ENCODE measurements at regions not wholly inside any gene's neighbourhood (a gene's known extent, or its start where the extent isn't known, plus 50 kb on each side); places are given as distances from the start of the nearest gene placed in this dataset.
"Not testable (repeated sequence)": the region's sequence is repeated elsewhere in the genome, so short reads cannot be mapped to it uniquely, and the experiment has no call there.

DNA sequence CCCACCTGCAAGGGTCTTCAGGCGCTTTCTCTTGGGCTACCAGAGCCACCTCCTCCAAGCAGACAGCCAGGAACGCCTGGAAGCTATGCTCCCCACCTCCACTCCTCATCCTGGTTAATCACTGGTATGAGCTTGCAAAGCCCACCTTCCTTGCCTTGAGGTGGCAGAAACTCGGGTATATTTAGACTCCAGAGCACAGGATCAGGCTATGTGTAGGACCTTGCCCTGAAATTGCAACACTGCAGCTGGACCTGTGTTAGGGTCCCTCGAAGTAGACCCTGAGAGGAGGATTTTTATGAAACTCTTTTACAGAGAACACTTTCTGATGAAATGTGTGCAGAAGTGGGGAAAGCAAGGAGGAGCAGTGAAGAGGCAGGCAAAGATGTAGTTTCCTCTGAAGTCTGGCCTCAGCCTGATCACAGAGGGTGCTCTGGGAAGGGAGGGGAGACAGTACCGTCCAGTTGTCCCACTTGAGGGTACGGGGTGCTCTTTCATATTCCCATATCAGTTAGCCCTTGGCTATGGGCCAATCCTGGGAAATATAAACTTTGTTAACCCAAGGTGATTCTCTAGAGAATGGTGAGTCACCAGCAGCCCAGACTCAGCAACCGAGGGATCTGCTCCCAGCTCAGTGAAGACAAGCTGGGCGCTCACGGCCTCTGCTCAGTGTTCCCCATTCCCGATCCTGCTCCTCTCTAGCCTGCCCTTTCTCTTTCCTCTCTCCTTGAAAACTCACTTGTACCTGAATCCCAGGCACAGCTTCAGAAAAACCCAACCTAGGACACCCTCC lies 157.9 kb downstream of the UQCRFS1 start:
- peak; percentile 10 for DNase-seq (ENCODE audit: low read depth)

DNA sequence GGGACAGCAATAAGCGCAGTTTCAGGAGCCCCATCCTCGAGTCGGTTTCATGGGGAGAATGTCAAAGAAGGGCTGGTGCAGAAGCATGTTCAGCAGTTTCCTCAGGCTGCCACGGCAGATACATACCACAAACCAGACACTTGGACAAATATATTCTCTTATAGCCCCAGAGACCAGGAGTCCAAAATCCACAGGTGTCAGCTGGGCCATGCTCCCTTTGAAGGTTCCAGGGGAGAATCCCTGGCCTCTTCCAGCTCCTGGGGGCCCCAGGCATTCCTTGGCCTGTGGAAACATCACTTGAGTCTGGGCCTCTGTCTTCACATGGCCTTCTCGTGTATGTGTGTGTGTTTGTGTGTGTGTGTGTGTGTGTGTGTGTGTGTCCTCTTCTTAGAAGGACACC lies 164.1 kb downstream of the UQCRFS1 start:
- DNase-seq (ENCODE audit: low read depth): no peak

DNA sequence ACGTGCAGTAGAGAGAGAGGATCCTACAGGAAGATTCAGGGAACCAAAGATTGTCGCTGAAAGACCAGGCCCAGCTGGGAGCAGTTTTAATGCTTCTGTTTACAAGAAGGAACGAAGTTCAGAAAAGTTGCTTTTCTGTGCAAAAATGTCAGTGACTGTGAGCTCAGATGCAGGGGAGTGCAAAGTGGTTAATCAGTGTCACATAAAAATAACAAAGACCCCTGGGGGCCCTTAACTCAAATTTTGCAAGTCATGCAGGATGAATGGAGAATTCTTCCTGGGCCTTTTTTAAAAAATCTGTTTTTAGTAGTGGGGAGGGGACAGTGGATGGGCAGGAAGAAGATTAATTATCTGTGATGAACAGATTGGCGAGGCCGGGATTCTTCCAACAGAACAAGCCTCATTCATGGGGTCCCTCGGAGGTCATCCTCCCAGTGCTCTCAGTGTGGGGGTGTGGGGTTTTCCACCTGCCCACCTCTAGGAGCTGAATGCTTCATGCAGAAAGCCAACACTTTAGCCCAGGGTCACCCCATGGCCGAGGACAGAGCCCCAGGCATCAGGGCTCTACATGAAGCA lies 167.2 kb downstream of the UQCRFS1 start:
- no peak for DNase-seq (ENCODE audit: low read depth)

DNA sequence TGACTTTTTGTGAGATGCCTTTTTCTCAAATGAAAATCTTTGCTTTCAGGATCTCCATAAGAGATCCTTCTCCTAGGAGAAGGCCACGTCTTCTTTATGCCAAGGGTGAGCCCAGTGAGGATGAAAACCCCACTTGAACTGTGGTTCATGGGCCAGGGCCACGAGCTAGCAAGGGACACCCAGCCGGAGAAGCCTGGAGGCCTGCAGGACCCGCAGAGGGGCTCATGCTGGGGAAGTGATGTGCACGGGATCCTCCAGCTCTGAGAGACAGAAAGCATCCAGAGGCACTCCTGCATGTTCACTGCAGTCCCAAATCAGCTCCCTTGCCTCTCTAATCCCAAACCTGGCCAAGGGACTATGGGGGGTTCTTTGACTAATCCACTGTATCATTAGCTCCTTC lies 168.9 kb downstream of the UQCRFS1 start:
- no peak for DNase-seq (ENCODE audit: low read depth)

DNA sequence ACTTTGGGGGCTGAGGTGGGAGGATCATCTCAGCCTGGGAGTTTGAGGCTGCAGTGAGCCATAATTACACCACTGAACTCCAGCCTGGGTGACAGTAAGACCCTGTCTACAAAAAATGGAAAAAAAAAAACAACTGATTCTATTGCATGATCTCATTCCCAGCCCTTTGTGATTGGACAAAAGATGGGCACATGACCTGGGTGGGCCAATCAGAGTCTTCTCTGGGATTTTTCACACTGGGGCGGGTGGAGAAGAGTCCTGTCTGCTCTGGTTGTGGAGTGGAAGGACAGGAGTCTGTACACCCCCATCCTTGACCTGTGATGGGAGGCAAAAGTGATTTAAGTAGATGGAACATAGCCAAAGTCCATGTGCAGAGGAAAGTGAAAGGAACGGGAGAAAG lies 170.5 kb downstream of the UQCRFS1 start:
- DNase-seq (ENCODE audit: low read depth): no peak

DNA sequence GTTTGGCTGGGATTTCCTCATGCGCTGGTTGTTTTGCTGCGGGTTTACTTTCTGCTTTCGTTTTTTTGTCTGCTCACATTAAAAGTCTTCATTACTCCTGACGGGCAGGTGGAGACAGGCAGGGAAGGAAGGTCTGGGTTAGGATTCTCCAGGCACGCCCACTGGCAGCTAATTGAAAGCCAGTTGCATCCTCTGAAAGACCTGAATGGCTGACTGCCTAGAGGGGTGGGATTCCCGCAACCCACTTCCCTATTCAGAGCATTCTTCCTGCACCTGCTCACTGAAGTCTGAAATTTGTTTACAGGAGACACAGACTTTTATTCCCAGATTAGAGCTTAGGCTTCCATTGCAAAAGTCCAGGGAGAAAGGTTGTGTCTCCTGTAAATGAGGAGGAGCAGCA lies 172.0 kb downstream of the UQCRFS1 start:
- no peak for DNase-seq (ENCODE audit: low read depth)

DNA sequence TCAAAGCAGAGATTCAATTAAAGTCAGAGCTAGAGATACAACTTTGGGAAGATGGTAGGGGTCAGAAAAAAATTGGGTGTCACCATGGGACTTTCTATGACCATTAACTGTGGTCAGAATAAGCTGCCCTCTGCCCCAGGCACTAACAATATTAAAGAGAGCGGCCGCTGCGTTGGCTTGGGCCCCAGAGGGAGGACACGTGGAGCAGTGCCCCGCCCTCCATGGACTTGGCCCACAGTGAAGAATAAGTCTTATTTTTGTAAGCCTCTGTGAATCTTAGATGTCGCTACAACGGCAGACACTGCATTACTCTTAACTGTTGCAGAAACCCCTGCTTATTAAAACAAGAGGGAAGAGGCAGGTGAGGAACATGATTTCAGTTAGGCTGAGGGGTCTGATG lies 172.7 kb downstream of the UQCRFS1 start:
- DNase-seq (ENCODE audit: low read depth): no peak

DNA sequence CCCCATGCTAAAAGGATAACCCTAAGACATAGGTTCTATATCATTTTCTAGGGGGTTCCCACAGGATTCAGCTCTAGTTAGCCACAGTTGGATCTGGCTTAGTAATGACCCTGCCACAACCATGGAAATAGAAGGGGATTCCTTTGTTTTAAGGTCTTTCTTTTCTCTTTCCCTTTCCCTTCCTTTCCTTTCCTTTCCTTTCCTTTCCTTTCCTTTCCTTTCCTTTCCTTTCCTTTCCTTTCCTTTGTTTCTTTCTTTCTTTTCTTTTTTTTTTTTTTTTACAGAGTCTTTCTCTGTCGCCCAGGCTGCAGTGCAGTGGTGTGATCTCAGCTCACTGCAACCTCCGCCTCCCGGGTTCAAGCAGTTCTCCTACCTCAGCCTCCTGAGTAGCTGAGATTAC lies 173.9 kb downstream of the UQCRFS1 start:
- not testable (repeated sequence) for DNase-seq (ENCODE audit: low read depth)

DNA sequence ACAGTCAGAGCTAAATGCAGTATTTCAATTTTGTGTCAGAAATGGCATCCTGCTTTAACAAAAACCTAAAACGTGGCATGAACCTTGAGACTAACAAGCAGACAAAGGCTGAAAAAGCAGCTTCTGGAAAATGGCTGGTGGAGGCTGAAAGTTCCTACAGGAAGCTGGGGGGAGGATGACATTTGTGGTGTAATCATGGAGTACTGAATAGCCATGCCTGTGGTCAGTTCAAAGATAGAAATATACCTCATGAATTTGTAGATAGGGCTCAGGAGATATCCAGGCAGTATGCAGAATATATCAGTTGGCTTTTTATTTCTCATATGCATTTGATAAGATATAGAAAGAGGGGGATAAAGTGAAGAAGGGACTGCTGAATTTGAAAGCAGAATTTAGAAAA lies 181.7 kb downstream of the UQCRFS1 start:
- no peak for DNase-seq (ENCODE audit: low read depth)

DNA sequence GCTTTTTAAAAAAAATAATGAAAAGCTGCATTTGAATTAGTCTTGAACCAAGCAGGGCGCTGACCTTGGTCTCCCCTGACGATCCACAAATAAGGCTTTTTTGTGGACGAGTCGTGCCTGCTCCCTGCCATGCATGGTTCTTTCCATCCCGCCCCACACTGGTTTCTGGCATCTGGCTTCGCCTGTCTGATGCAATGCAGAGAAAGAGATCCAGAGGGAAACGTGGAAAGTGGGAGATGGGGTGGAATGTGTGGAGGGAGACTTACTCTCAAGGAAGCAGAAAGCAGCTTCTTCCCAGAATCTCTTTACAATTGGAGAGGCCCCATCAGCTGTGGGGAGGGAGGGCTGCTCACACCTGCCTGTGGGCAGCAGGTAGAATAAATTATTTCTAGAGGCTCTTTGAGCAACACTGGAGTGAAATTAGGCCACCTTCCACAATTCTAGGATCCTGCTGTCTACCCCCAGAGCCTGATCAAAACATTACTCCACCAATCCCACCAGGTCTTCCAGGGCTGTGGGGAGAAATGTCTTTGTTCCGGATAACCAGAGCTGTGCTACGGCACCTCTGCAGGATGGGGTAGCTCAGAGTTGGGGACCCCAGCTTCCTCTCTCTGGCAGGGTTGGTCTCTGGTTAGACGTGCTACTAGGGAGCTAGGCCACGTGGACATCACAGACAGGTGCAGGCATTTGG lies 183.5 kb downstream of the UQCRFS1 start:
- DNase-seq (ENCODE audit: low read depth): no peak

DNA sequence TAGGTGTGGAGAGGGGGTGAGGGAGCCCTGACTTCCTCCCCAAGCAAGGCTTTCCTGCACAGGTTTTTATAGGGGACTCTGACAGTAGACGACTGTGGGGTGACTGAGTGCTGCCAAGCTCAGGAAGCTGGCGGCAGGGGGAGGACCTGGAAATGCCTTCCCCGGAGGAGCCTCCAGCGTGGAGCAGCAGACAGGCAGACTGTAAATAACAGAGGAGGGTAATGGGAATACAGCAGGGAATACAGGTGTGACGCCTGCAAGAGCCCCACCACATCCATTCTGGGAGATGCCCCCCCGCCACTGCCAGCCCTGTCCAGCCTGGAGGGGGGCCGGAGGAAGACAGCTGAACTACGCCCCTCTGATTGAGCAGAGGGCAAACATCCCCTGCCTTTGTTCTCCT lies 190.4 kb downstream of the UQCRFS1 start:
- DNase-seq (ENCODE audit: low read depth): no peak

DNA sequence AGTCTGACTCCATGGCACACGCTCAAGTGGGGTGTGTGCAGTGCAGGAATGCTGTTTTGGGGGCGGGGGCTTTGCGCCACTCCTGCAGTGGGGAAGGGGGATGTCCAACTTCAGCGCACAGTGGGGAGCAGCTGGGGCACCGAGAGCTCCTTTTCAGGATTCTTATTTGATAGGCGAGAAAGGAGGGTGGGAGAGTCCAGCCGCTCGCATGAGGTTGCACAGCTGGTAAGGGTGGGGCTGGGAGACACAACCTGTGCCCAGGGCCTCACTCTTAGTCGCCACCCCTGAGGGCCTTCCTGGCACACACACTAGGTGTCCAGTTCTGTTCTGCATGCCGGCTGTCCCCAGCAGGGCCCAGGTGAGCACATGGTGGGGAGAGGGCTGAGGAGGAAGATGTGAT lies 190.8 kb downstream of the UQCRFS1 start:
- DNase-seq (ENCODE audit: low read depth): no peak

DNA sequence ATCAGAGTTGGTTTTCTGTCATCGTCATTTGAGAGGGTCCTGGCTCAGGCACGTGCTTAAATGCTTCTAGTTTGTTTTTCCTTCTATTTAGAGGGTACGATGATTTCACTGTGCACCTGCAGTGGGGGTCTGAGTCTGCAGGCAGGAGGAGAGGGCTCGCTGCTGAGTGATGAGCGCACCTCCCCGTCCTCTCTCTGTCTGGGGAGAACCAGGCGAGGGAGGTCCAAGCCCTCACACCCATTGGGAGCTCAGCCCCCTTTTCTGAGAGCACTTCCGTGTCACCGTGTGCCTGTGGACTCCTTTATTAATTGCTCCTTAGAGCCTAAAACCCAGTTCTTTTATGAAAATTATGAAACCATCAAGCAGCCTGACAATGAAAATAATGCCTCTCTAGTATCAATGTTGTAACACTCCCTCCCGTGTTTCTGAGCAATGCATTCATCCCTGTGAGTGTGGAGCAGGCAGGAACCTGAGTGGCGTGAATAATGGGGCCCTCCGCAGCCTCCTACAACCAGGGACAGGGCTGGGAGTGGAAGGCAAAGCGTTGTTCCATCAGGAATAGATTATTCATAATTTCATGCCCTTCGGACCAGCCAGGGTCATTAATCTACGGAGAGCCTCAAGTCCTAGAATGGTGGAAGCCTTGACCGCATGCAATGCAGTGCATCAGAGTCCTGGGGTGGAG lies 191.6 kb downstream of the UQCRFS1 start:
- DNase-seq (ENCODE audit: low read depth): no peak

DNA sequence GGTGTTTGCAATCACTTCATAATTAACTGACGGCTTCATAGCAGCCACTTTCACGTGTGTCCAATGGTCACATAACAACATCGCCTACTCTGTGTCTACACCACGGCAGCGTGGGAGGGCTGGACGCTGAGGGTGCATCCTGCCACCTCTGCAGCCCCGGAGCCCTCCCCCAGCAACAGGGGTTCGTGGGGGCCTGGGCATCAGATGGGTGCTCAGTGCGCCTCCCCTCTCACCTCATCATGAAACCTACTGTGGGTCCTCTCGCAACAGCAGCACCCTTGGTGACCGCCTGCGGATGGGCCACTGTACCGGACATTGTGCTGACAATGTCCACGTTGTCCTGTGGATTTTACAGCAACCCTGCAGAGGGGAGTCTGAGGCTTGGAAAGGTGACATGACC lies 193.5 kb downstream of the UQCRFS1 start:
- no peak for DNase-seq (ENCODE audit: low read depth)

DNA sequence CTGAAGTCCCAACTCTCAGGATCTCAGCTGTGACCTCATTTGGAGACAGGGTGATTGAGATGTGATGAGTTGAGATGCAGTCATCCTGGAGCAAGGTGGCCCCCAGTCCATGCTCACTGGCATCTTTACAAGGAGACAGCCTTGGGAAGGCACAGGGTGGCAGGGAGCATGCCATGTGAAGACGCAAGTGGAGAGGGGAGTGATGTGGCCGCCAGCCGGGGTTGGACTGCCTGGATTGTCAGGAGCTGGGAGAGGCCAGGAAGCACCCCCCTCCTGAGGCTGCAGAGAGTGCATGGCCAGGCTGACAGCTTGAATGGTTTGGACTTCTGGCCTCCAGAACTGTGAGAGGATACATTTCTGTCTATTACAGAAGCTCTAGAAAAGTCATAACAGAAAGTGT lies 194.4 kb downstream of the UQCRFS1 start:
- DNase-seq (ENCODE audit: low read depth): no peak

DNA sequence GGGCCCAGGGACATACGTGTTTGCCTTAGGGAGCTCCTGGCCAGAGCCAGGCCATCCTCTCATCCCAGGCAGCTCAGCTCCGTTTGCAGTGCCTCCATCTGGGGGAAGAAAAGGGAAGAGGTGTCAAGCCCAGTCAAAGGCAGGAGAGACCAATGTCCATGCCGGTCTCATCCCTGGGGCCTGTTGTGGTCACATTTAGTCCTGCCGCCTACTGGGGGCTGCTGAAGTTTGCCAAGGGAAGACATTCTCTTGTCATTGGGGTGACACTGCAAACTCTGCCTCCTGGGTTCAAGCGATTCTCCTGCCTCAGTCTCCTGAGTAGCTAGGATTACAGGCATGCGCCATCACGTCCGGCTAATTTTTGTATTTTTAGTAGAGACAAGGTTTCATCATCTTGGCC lies 195.2 kb downstream of the UQCRFS1 start:
- DNase-seq (ENCODE audit: low read depth): no peak

DNA sequence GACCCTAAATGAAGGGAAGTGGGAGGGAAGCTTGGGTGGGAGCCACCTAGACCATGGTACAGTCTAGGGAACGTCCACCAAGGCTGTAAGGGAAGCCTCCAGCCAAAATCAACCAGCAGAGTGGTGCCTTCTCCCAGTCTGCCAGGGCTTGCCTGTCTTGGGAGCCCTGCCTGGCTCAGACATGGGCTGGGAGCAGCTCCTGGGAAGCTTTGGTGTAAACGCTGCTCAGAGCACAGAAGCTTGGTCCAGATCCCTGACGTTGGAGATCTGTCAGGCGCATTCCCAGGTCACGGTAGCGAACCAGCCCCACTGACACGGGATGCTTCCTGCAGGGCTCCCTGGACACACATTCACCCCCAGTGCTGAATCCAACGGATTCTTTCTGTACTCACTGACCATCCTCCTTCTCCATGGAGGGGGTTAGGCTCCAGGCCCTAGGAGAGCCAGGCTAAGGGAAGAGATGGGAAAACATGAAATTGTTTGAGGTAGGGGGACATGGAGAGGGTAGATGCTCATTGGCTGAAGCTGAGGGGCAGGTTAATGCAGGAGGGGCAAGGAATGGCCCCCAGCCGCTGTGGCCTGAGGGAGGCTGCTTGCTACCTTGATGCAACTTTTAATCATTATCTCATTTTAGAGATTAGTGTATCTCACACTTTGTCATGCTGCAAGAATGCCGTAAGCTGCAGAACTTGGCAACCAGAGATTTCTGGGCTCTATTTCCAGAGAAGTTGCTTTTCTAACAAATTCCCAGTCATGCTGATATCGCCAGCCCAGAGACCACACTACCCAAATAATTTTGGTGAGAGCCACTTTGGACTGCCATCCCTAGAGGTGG lies 195.8 kb downstream of the UQCRFS1 start:
- DNase-seq (ENCODE audit: low read depth): no peak

DNA sequence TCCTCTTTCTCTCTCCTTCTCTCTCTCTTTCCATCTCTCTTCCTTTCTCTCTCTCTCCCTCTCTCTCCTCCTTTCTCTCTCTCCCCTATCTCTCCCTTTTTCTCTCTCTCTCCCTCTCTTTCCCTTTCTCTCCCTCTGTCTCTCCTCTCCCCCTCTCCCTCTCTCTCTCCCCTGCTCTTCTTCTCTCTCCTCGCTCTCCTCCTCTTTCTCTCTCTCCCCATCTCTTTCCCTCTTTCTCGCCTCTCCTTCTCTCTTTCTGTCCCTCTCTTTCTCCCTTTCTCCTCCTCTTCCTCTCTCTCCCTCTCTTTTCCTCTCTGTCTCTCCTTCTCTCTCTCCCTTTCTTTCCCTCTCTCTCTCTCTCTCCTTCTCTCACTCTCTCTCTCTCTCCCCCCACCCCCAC lies 196.6 kb downstream of the UQCRFS1 start:
- no peak for DNase-seq (ENCODE audit: low read depth)

DNA sequence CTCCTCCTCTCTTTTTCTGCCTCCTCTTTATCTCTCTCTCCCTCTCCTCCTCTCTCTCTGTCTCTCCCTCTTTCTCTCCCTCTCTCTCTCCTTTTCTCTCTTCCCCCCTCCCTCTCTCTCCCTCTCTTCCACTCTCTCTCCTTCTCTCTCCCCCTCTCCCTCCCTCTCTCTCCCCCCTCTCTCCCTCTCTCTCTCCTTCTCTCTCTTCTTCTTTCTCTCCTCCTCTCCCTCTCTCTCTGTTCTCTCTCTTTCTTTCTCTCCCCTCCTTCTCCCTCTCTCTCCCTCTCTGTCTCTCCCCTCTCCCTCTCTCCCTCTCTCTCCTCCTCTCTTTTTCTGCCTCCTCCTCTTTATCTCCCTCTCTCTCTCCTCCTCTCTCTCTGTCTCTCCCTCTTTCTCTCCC lies 197.4 kb downstream of the UQCRFS1 start:
- no peak for DNase-seq (ENCODE audit: low read depth)

DNA sequence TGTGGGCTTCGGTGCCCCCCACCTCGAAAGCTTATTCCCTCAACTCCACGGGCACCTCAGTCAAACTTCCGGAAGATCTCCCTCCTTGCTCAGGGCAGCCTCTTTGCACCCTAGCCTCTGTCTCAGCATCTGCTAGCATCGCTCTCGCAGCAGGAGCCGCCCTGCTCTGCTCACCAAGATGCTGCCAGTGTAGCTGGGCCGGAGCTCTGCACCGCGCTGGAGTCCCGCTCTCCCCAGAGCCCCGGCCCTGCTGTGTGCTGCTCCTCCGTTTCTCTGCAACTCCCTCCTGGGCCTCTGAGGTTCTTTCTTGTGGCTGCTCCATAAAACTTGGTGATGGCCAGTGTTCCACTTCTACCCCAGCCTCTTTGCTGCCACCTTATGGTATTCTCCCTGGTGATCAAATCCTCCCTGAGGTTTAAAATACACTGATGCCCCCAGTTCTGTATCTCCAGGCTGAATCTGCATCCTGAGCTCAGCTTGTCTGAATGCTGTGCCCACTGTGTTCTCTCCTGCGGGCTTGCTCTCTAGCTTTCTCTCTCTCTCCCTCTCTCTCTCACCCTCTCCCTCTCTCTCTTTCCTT lies 198.0 kb downstream of the UQCRFS1 start:
- DNase-seq (ENCODE audit: low read depth): no peak

DNA sequence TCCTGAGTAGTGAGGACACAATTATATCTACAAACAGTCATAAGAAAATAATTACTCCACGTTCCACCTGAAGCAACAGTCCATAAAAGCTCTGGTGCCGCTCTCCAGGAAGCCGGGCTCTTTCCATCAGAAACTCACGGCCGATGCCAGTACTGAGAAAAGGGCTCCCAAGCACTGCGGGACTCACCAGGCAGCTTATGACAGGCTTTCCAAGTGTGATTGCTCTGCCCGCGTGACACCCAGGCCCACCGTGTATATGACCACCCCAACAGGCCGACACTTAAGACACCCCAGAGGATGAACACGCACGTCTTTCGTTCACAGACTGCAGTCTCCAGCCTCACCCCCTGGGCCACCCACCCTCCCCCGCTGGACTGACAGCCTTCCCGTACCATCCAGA lies 199.0 kb downstream of the UQCRFS1 start:
- no peak for DNase-seq (ENCODE audit: low read depth)
